ENCODE measurements at regions not wholly inside any gene's neighbourhood (a gene's known extent, or its start where the extent isn't known, plus 50 kb on each side); places are given as distances from the start of the nearest gene placed in this dataset.

- DNase-seq: no peak
Observed at GRCh38 chr6:165229216-165229615, 80.2 kb downstream of the C6orf118 start.

- DNase-seq: no peak
Observed at GRCh38 chr6:165227644-165228329, 81.6 kb downstream of the C6orf118 start.

GRCh38 chr6:165223736-165224135 is 85.7 kb downstream of the C6orf118 start:
- no peak for DNase-seq

GRCh38 chr6:165223101-165223500 is 86.3 kb downstream of the C6orf118 start:
- no peak for DNase-seq

- no peak for DNase-seq
Observed at GRCh38 chr6:165222315-165223025, 86.9 kb downstream of the C6orf118 start.

GRCh38 chr6:165220045-165220444 is 89.4 kb downstream of the C6orf118 start:
- no peak for DNase-seq

GRCh38 chr6:165219629-165220028 is 89.8 kb downstream of the C6orf118 start:
- DNase-seq: no peak

- no peak for DNase-seq
Observed at GRCh38 chr6:165218829-165219228, 90.6 kb downstream of the C6orf118 start.

- no peak for DNase-seq
Observed at GRCh38 chr6:165206798-165207197, 102.6 kb downstream of the C6orf118 start.

- no peak for DNase-seq
Observed at GRCh38 chr6:165205632-165206031, 103.8 kb downstream of the C6orf118 start.

- DNase-seq: no peak
Observed at GRCh38 chr6:165204807-165205545, 104.4 kb downstream of the C6orf118 start.

GRCh38 chr6:165200178-165200577 is 109.2 kb downstream of the C6orf118 start:
- DNase-seq: no peak

- DNase-seq: no peak
Observed at GRCh38 chr6:165191461-165191860, 117.9 kb downstream of the C6orf118 start.

- DNase-seq: no peak
Observed at GRCh38 chr6:165186441-165187205, 122.8 kb downstream of the C6orf118 start.

- DNase-seq: no peak
Observed at GRCh38 chr6:165186041-165186440, 123.4 kb downstream of the C6orf118 start.

GRCh38 chr6:165184192-165184979 is 125.0 kb downstream of the C6orf118 start:
- no peak for DNase-seq

GRCh38 chr6:165183496-165184140 is 125.8 kb downstream of the C6orf118 start:
- DNase-seq: no peak

- no peak for DNase-seq
Observed at GRCh38 chr6:165183071-165183470, 126.3 kb downstream of the C6orf118 start.

- DNase-seq: no peak
Observed at GRCh38 chr6:165181951-165182414, 127.4 kb downstream of the C6orf118 start.

GRCh38 chr6:165178056-165178455 is 131.3 kb downstream of the C6orf118 start:
- DNase-seq: no peak

GRCh38 chr6:165173484-165173883 is 135.9 kb downstream of the C6orf118 start:
- no peak for DNase-seq

GRCh38 chr6:165167861-165168260 is 141.5 kb downstream of the C6orf118 start:
- DNase-seq: no peak
